NCI-H1105 (cell line): ENCODE measurements at regions not wholly inside any gene's neighbourhood (a gene's known extent, or its start where the extent isn't known, plus 50 kb on each side); places are given as distances from the start of the nearest gene placed in this dataset.
A peak's percentile ranks its signal among the peaks of the same experiment; 100 is the strongest.
"Not testable (repeated sequence)": the region's sequence is repeated elsewhere in the genome, so short reads cannot be mapped to it uniquely, and the experiment has no call there.

Experiments used
- DNase-seq: peaks from one replicate; lab custom pipeline; 2025; lab: John Stamatoyannopoulos, UW

DNA sequence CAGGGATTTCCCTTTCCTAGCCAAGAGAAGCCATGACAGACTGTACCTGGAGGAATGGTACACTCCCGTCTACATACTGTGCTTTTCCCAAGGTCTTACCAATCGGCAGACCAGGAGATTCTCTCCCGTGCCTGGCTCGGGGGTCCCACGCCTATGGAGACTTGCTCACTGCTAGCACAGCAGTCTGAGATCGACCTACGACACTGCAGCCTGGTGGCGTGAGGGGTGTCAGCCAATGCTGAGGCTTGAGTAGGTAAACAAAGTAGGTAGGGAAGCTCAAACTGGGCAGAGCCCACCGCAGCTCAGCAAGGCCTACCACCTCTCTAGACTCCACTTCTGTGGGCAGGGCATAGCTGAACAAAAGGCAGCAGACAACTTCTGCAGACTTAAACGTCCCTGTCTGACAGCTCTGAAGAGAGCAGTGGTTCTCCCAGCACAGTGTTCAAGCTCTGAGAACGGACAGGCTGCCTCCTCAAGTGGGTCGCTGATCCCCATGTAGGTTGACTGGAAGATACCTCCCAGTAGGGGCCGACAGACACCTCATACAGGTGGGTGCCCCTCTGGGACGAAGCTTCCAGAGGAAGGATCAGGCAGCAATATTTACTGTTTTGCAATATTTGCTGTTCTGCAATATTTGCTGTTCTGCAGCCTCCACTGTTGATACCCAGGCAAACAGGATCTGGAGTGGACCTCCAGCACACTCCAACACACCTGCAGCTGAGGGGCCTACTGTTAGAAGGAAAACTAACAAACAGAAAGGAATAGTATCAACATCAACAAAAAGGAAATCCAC is 270.4 kb upstream of the TLE3 start:
- DNase-seq: not testable (repeated sequence)

DNA sequence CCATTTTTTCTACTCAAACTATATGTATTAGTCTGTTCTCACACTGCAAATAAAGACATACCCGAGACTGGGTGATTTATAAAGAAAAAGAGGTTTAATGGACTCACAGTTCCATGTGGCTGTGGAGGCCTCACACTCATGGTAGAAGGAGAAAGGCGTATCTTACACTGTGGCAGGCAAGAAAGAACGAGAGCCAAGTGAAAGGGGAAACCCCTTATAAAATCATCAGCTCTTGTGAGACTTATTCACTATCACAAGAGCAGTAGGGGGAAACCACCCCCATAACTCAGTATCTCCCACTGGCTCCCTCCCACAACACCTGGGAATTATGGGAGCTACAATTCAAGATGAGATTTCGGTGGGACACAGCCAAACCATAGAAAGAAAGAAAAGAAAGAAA is 266.3 kb upstream of the TLE3 start:
- not testable (repeated sequence) for DNase-seq

DNA sequence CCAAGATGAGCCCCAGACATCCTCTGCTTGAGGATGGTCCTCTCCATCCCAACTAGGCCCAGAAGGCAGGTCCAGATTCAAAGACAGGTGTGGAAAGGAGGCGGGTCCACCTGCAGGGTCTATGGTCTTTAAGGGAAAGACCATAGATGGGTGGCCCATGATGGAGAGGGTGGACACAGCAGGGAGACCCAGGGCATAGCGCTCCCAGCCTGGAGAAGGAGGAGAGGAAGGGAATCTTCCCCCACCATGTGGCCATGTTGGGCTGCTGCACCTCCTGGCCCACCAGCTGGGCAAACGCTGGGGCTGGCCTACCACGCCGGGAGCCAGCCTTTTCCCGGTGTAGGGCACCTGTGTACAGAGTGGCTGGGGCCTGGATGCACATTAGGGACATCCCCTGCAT is 265.2 kb upstream of the TLE3 start:
- no peak for DNase-seq

DNA sequence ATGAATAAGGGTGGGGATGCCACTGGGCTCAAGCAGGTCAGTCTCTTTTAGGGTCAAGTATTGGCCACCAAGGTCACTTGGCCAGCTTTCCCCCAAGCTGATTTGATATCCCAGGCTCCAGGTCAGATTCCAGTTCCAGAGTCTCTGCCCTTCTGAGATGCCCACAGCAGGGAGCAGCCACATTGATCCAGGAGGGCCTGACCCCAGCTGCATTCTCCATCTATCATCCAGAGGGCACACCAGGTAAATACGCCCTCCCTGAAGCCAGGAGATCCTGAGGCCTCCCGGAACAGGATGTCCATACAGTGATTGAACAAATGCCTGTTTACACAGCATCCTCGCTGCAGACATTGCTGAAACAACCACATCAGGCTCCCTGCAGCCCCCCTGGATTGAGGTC is 264.6 kb upstream of the TLE3 start:
- DNase-seq: no peak

DNA sequence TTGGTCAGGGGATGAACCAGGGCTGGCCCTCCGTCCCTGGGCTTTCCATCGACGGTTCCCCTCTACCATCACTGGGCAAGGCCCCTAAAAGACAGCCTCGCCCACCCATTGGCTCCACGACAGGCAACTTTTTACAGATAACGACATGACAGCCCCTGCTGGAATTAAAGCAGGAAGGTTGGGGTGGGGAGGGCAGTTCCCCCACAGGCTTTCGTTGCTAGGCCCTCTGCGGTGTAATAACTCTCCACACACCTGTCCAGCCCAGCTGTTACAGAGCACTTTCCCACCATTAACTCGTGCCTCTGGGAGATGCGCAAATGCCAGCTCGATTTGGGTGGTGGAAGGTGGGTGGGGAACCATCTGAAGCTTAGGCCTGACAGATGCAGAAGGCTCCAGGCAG is 264.2 kb upstream of the TLE3 start:
- DNase-seq: no peak

DNA sequence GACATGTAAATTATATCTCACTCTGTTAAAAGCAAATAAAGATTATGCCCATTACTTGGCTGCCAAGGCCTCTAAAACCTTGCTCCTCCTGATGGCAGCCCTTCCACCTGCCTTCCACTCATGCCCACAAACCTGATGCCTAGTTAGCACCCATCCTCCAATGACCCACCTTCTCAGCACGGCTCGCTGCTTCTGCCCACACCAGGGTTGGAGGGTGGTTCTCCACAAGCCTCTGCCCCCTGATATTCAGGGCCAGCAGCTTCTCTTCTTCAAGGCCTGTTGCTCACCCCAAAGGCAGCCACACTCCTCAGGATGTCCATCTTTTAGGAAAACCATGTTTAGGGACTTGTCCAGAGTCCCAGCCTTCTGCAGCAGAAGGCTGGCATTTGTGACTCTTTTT is 263.4 kb upstream of the TLE3 start:
- no peak for DNase-seq

DNA sequence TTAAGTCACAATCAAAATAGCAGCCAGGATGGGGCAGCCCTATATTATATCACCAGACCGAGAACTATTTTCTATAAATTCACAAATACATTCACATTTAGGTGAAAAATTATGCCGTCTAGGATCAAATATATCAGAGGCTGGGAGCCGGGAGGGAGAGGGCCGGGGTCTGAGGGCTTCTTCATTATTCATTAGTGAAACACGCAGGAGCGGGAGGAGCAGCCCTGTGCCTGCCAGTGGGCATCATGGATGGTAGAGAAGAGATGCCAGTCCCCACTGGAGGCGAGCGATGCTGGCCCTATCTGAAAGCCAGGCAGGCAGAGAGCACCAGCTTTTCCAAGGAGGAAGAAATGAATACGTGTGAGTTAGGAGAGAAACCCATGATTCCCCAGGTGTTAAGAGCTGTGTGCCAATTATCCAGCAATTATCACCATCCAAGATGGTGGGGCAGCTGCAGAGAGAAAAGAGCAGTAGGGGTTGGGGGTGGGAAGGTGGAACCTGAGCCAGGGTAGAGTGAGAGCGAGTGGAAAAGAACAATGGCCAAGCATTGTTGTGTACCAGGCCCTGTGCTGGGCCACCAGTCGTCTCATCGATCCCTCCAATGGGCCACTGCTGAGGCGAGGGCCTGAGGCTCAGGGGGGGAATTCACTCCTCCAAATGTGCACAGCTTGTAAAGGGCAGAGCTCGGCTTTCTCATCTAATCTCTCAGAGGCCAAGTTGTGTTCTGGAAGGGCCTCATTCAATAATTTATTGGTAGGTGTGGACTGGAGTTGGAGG is 261.3 kb upstream of the TLE3 start:
- peak; percentile 57 for DNase-seq

DNA sequence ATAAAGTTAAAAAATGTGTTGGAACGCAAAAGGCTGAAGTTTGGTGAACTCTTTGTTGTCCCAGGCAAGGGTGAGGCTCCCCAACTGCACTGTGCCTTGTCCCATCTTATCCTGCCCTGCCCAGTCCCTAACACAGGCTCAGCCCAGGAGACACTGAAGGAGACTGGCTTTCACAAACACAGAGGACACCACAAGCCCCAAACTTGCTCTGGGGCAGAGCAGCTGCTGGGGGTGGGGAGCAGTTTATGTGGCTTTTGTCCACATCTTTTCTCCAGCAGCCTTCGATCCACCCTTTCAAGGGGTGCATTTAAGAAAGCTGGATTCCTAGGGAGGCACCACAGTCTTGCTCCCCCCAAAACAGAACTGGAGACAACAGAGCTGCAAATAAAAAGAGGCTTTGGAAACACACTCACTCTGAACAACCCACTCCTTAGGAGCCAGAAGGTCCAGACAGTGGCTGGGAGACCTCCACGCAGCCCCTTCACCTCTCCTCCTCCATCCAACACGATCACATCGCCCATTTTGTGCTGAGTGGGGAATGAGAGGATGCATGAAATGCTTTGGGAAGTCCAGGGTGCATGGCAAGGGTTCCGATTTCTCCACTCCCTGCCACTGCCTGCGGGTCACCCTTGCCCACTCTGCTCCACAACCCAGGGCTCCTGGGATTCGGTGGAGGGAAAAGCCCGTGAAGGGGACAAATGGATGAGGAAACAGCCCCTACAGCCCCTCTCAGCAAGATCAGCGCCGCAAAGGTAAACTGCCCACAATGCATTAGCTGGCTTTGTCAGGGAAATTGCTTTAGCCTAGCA is 260.5 kb upstream of the TLE3 start:
- no peak for DNase-seq

DNA sequence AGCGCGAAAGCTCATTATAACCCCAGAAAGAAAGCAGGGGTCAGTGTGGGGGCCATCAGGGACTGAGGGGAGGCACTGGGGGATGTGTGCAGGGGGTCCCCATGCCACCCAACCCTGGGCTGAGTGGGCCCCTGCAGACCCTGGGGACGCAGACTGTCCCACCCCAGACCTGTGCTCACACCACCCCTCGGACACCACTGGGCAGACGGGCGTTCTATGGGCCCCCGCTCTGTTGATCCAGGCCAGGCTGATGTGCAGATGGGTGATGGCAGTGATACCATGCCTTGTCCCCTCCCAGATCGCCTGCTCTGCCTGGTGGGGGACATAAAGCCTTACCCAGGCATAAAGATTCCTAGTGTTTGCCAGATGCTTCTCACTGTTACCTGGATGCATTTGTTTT is 259.7 kb upstream of the TLE3 start:
- DNase-seq: no peak

DNA sequence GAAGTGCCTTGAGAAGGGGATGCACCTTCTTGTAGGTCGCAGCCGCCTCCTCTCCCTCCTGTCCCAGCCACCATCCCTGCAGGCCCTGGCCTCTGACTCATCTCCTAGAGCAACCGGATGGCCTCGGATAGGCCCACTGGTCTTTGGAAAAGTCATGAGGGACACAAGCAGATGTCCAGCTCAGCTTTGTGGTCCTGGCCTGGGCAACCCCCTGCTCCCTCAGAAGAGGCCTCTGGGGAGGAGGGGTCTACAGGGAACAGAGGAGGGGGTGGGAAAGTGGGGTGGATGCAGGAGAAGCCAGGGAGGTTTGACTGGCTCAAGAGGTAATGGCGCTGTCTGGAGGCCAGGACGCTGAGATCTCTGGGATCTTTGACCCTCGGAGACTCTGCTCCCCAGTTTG is 259.2 kb upstream of the TLE3 start:
- DNase-seq: no peak

DNA sequence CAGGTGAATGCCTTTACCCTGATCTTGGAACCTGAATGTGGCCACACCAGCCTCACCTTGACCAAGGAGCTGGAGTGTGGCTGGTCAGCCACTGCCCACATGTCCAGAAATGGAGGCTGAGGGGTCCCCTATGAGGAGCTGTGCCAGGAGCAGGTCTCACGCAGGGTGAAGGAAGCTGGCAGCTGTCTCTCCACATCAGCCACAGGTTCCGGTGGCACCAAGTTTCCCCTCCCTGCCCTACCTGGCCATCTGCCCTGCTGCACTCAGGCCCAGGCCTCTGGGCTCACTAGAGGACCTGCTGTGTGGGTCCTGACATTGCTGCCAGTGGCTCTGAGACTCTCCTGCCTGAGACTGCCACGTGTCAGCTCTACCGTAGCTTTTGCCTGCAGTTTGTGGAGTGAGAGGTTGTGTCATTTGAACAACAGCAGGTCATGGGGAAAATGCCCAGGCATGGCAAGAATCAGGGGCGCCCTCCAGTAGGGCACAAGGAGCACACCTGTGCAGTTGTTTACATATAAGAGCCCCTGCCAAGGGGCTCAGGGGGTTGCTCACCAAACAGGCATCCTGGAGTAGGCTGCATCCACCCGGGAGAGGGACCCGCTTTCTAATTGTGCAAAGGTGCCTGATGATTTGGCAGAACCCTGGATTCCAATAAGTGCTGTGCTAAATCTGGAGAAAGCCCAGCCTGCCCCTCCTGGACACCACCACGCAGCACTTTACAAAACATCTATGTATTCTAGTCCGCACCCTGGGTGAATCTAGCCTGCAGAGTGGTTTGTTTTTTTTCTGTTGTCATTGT is 258.5 kb upstream of the TLE3 start:
- DNase-seq: no peak

DNA sequence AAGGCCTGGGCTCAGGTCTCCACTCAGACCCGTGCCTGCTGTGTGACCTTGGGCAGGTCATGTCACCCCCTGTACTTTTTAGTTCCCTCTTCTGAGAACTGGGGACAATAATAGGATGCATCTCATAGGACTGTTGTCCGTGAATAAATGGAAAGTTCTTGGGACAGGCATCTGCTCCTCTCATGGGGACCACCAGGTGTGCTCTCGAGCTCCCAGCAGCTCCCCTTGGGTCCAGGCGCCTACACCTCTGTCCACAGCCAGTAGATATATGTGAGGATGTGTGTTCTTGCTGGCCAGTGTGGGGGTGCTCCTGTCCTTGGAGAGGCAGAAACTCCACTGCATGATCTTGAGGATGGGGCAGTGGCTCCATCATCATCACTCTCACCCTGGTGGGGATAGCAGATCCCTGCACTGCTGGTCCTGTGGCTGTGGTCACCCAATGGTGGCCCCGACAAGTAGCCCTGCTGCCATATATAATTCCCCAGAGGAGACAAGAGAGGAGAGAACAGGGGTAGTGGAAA is 257.6 kb upstream of the TLE3 start:
- DNase-seq: no peak

DNA sequence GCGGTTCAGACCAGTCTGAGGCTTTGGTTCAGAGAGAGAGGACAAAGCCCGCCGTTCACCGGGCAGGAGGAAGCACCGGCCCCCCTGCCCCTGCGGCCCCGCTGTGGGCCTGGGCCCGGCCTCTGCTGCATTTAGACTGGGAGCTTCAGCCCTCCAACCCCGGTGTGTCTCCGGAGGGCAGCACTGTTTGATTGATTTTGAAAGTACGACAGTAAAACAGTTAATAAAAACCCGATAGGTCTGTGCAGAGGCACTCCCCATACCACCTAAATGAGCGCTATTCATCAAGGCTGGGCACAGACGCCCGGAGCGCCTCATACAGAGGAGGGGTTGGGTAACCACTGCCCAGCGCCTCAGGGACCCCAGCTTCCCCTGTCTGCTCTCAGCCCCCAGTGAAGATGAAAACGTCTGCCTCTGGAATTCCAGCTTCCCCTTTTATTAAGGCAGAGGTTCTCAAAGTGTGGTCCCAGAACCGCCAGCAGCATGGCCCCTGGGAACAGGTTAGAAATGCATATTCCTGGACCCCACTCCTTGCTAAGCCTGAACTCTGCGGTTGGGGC is 256.7 kb upstream of the TLE3 start:
- DNase-seq: no peak

DNA sequence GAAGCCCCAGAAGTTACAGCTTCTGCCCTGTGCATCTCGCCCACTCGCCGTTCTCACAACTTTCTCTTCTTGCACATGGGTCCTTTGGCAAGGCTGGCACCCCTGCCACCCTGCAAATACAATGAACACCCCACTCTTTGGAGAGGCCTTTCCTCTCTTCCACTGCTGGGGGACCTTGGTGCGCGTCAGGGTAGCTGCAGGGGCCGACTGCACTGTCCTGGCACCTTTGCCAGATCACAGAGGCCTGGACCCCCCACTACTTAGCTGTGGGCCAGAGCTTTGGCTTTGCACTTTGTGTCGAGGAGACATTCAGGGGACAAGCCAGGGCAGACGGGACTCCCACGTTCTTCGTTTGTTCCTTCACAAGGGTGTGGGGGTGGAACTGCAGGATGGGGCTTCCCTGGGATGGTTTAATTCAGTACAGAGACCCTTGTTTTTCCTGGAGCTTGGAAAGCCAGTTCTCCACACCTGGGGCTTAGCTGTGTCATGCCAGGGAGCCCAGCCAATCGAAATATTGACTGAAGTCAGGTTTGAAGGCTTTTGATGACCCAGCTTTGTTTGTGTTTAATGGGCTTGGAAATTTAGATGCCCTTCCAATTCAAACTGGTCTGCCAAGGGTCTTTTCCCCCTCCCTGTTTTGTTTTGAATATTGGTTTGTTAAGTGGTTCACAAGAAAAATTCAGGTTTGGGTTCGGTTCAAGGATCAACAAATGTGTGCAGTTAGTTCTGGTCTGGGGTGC is 256.1 kb upstream of the TLE3 start:
- DNase-seq: no peak

DNA sequence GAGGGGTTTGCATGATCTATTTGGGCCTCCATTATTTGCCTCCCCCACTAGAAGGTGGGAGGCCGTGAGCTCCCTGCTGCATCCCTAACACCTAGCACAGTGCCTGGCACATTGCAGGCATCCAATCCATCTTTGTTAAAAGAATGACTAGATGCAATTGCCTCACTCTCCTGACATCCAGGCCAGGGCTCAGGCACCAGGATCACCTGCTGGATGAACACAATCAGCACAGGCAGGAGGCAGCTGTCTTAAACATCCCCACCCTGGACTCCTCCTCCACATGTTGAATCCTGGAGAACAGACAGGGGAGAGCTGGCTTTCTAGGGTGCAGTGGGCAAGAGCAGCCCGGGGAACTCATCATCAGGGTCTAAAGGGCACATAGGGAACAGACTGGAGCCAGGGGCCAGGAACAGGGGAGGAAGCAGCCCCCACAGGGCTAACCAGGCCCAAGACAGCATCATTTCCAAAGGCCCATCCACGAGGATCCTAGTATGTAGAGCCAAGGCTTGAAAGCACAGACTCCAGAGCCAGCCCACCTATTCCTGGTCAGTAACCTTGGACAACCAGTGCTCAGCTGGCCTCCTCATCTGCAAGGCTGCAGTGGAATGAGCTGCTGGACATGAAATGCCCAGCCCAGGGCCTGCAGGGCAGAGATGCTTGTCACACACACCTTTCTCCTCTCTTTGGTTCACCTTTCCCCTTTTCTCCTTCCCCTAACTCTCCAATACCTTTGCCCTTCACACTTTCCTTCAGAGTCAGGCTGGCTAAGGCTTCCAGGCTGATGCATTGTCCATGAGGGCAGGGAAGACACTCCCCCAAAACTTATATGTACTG is 254.4 kb upstream of the TLE3 start:
- no peak for DNase-seq

DNA sequence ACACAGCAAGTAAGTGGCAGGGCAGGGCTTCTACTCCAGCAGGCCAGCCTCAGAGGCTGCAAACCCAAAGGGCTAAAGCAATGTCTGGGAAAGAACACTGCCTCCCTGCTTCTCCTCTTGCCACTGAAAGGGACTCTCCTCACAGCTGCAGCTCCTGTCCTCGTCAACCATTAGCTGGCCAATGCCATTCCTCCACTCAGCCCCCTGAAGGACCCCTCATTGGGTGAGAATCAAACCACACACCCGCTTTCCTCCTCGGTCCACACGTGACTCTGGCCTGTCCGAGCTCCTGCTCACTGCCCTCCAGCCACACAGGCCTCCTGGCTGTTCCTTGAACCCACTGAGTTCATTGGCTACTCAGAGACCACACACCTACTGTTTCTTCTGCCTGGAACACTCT is 253.7 kb upstream of the TLE3 start:
- no peak for DNase-seq

DNA sequence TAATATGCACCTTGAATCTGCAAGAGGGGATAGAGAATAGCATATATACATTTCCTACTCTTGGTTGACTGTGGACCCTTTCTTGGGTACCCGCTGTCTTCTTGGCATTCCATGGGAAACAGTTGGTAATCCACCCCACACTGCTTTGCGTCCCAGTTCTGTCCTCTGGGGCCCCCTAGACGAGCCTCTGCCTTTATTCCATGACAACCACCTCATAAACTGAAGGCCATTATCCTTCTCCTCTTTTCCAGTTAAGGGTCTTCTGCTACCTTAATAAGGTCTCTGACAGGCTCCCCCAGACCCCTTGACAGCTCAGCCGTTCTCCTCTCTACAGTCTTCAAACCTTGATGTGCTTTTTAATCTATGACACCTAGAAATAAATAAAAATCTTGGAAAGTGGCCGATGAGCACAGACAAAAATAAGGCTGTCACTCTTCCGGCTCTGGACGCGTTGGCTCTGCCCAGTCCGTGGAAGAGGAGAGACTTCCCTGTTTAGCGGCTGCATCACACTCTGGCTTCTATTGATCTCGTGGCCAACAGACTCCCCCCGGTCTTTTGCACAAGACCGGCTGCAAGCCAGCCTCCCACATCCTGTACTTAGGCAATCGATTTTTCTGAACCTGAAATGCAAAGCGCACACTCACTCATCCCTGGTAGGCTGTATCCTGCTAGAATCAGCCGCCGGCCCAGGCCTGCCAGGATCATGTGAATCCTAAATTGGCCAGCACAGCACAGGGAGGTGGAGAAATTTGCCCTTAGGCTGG is 251.0 kb upstream of the TLE3 start:
- DNase-seq: no peak

DNA sequence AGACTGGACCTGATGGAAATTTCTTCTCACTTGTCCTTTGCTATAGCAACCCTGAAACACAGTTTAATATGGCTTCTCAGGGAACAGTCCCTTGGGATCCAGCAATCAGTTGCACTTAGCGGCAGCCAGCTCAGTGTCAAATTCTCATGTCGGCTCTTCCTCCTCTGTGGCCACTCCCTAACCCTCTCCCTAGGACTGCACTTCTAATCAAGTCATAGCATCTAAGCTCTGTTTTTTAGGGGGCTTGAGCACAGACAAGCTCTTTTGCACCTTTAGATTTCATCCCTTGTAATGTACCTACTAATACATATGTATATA is 250.5 kb upstream of the TLE3 start:
- DNase-seq: no peak
